Suprapubic skin (tissue), 4 donors: ENCODE measurements at regions not wholly inside any gene's neighbourhood (a gene's known extent, or its start where the extent isn't known, plus 50 kb on each side); places are given as distances from the start of the nearest gene placed in this dataset.
A peak's percentile ranks its signal among the peaks of the same experiment; 100 is the strongest.

ENCODE experiments used
- DNase-seq, 2 donors: peaks; one replicate each; pipeline ENCODE4 v3.0.0-alpha.2; 2019; ENCODE audit warnings: low spot score in 2 of 2
- H3K27ac ChIP-seq: fragments of 200-600 bp; sonication (generic); one replicate; pipeline ENCODE4 v1.5.1; 2019
- H3K27me3 ChIP-seq: fragments of 200-600 bp; sonication (generic); one replicate; pipeline ENCODE4 v1.5.1; 2019
- H3K36me3 ChIP-seq: fragments of 200-600 bp; sonication (generic); one replicate; pipeline ENCODE4 v1.5.1; 2019
- H3K4me1 ChIP-seq: fragments of 200-600 bp; sonication (generic); one replicate; pipeline ENCODE4 v1.5.1; 2019
- H3K4me3 ChIP-seq: fragments of 200-600 bp; sonication (generic); one replicate; pipeline ENCODE4 v1.5.1; 2019; ENCODE audit warnings: mild to moderate bottlenecking
- H3K9me3 ChIP-seq: fragments of 200-600 bp; sonication (generic); one replicate; pipeline ENCODE4 v1.5.1; 2019
- CTCF ChIP-seq, 2 donors: fragments of 200-600 bp in 1 of 2; fragments of 450-650 bp in 1 of 2; sonication (generic) in 1 of 2; IDR thresholded peaks; one replicate each; pipeline ENCODE4 v1.5.1; 2016 to 2019; ENCODE audit warnings: antibody characterized with exemption in 2 of 2, mild to moderate bottlenecking in 1 of 2, moderate library complexity in 1 of 2
- EP300 ChIP-seq: sonication (generic); formaldehyde crosslinking; IDR thresholded peaks from one replicate; pipeline ENCODE4 v1.6.1; 2017; ENCODE audit warnings: antibody characterized with exemption
- POLR2A ChIP-seq, 2 donors: fragments of 450-650 bp; IDR thresholded peaks; one replicate each; pipeline ENCODE4 v1.6.1; 2017; ENCODE audit warnings: antibody characterized with exemption in 2 of 2, mild to moderate bottlenecking in 2 of 2, moderate library complexity in 2 of 2
- POLR2AphosphoS5 ChIP-seq, 3 donors: sonication (generic); formaldehyde crosslinking; IDR thresholded peaks; one replicate each; pipeline ENCODE4 v1.6.1; 2017; ENCODE audit warnings: antibody characterized with exemption in 3 of 3
- WGBS: methylation state at CpG from one replicate; pipeline ENCODE4 v1.1.5; 2018; 5-methylcytosine and 5-hydroxymethylcytosine counted together

GRCh38 chr1:73617145-73617544 is 580.8 kb downstream of the LRRIQ3 start:
- Histone ChIP-seq H3K27me3 (no peaks in the 10 kb centered on the region), H3K4me3 (no peak overlapping the region), H3K9me3 (no peaks in the 10 kb centered on the region), H3K36me3 (no peaks in the 10 kb centered on the region), H3K27ac (no peak overlapping the region), H3K4me1 (no peaks in the 10 kb centered on the region)
- 95% methylated on average over 4 of the region's 4 CpGs for WGBS
- no peak for TF ChIP-seq EP300
- TF ChIP-seq POLR2AphosphoS5 (IDR thresholded peaks at IDR 0.05): no peak
- no peak for TF ChIP-seq CTCF (IDR thresholded peaks at IDR 0.05)
- no peak for TF ChIP-seq POLR2A (IDR thresholded peaks at IDR 0.05)
- DNase-seq: no peak

DNA sequence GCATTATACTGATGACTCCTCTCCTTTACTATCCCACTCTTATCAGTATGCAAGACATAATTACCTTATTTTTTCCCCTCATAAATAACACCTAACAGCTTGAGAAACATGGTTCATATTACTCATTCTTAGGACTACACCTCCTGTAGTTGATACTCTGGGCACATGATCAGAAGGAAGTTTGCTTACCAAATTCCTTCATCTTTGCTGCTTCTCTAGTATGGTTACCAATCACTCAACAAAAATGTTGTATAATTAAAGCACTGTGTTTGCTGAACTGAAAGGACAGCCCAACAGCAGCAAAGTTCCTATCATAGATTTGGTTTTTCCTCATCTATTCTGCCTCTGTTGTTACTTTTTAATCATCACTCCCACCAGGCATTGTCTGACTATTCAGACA is 586.3 kb downstream of the LRRIQ3 start:
- H3K4me3 ChIP-seq: no peak overlapping the region
- H3K9me3 ChIP-seq: no peaks in the 10 kb centered on the region
- no peaks in the 10 kb centered on the region for H3K36me3 ChIP-seq
- no peaks in the 10 kb centered on the region for H3K27me3 ChIP-seq
- no peak overlapping the region for H3K27ac ChIP-seq
- H3K4me1 ChIP-seq: no peaks in the 10 kb centered on the region
- no peak for DNase-seq
- no peak for TF ChIP-seq POLR2A (IDR thresholded peaks at IDR 0.05)
- TF ChIP-seq POLR2AphosphoS5 (IDR thresholded peaks at IDR 0.05): no peak
- no peak for TF ChIP-seq EP300

DNA sequence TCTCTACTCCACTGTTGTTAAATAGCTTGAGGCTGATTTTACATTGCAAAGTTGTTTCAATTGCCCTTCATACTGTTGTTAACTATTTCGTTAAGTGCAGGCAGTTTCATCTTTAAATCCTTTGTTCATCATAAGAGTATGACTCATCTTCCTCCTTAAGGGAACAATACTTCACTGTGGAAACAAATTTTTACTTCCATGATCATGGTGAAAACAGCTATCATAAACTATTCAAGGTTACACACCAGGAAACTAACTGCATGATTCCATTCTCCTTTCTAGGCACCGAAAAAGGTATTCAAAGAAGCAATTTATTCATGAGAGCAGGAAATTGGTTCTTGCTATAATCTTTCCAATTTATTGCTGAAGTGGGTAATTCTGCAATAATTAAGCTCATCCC is 593.2 kb downstream of the LRRIQ3 start:
- H3K27ac ChIP-seq: no peak overlapping the region
- WGBS: 48% methylated on average over 2 of the region's 2 CpGs
- H3K9me3 ChIP-seq: no peaks in the 10 kb centered on the region

DNA sequence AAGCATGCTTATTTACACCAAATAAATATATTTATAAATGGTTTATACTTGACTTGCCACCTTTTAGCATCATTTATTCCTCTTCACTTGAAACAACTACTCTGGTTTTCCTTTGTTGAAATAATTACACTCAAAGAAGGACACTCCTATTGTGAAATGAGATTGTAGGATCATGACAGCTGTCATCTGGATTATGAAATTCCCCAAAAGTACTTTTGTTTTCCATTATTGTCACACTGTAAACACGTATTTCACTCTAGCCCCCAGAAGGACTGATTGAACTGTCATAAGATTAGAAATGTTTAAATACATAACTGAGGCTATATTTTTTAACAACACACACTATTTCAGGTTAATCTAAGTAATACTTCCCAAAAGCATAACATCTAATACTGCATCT is 593.8 kb downstream of the LRRIQ3 start:
- Histone ChIP-seq H3K4me1 (peaks cover 4% of the 10 kb centered on the region), H3K27me3 (no peaks in the 10 kb centered on the region), H3K36me3 (no peaks in the 10 kb centered on the region), H3K27ac (no peak overlapping the region), H3K9me3 (no peaks in the 10 kb centered on the region), H3K4me3 (no peak overlapping the region)
- no peak for DNase-seq
- WGBS: 32% methylated on average over 1 of the region's 1 CpG
- TF ChIP-seq CTCF (IDR thresholded peaks at IDR 0.05): no peak
- no peak for TF ChIP-seq POLR2A (IDR thresholded peaks at IDR 0.05)
- TF ChIP-seq POLR2AphosphoS5 (IDR thresholded peaks at IDR 0.05): no peak
- no peak for TF ChIP-seq EP300

More for the DNA sequence above, 593.2 kb downstream of the LRRIQ3 start:
- TF ChIP-seq POLR2A (IDR thresholded peaks at IDR 0.05) (no peak), POLR2AphosphoS5 (IDR thresholded peaks at IDR 0.05) (no peak), EP300 (no peak), CTCF (IDR thresholded peaks at IDR 0.05) (no peak)
- no peak overlapping the region for H3K4me3 ChIP-seq
- no peaks in the 10 kb centered on the region for H3K36me3 ChIP-seq
- no peaks in the 10 kb centered on the region for H3K27me3 ChIP-seq
- H3K4me1 ChIP-seq: peaks cover 4% of the 10 kb centered on the region
- DNase-seq: no peak

GRCh38 chr1:73593804-73594203 is 604.2 kb downstream of the LRRIQ3 start:
- peak overlapping the region; percentile 20 for H3K4me3 ChIP-seq
- no peak for TF ChIP-seq EP300
- TF ChIP-seq POLR2A (IDR thresholded peaks at IDR 0.05): no peak
- no peak for TF ChIP-seq CTCF (IDR thresholded peaks at IDR 0.05)
- TF ChIP-seq POLR2AphosphoS5 (IDR thresholded peaks at IDR 0.05): no peak
- WGBS: 32% methylated on average over 4 of the region's 4 CpGs

DNA sequence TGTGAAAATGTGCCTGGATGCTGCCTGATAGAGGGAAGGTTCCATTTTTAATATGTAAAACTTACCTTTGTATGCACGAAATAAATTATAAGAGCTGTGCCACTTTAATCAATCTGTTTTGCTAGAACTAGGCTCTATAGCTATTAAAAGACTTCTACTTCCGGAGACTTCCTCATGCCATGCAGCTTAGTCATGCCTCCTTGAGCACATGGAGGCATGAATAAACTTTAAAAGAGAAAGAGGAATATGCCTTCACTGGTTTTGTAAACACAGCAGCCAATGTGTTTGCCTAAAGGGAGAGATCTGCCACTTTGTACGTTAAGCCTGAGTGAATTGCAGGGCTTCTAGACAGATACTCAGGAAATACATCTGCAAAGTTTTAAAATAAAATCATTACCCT is 604.6 kb downstream of the LRRIQ3 start:
- H3K36me3 ChIP-seq: no peaks in the 10 kb centered on the region
- H3K4me3 ChIP-seq: peak overlapping the region; percentile 20
- no peaks in the 10 kb centered on the region for H3K9me3 ChIP-seq
- 7% methylated on average over 3 of the region's 3 CpGs for WGBS
- H3K27ac ChIP-seq: peak overlapping the region; percentile 50
- TF ChIP-seq POLR2AphosphoS5 (IDR thresholded peaks at IDR 0.05) (no peak), CTCF (IDR thresholded peaks at IDR 0.05) (no peak), POLR2A (IDR thresholded peaks at IDR 0.05) (no peak), EP300 (no peak)
- H3K27me3 ChIP-seq: no peaks in the 10 kb centered on the region
- H3K4me1 ChIP-seq: peaks cover 9% of the 10 kb centered on the region
- no peak for DNase-seq

More at GRCh38 chr1:73593804-73594203, 604.2 kb downstream of the LRRIQ3 start:
- Histone ChIP-seq H3K9me3 (no peaks in the 10 kb centered on the region), H3K27me3 (no peaks in the 10 kb centered on the region), H3K27ac (peak overlapping the region; percentile 50), H3K4me1 (peaks cover 9% of the 10 kb centered on the region), H3K36me3 (no peaks in the 10 kb centered on the region)
- DNase-seq: no peak
